ENCODE measurements at regions not wholly inside any gene's neighbourhood (a gene's known extent, or its start where the extent isn't known, plus 50 kb on each side); places are given as distances from the start of the nearest gene placed in this dataset.

DNA sequence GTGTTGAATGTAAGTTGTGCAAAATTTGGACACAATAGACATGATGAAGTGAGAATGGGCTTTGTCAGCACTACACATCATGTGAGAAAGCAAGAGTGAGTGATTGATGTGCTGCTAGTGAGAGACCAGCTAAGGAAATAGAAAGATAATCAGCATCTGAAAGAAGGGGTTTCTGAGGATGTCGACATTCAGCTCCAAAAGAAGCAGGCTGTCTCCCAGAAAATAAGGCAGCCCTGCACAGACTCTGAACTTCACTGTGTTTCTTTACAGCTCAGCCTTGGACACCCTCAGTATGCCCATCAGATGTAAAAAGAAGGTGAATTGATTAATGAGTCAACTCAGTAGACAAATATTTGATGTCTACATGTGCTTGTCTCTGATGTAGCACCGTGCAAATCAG lies 80.8 kb upstream of the ADCY2 start:
- TF ChIP-seq POLR2AphosphoS5 (IDR thresholded peaks at IDR 0.05; ENCODE audit: low read depth, low read length) (no peak), TAF1 (IDR thresholded peaks at IDR 0.05; ENCODE audit: borderline replicate concordance, low read depth, low read length) (no peak), POLR2A (IDR thresholded peaks at IDR 0.05; ENCODE audit: low read depth, low read length) (no peak)
- no peak for DNase-seq (ENCODE audit: insufficient read length)
- FAIRE-seq, result no peak

DNA sequence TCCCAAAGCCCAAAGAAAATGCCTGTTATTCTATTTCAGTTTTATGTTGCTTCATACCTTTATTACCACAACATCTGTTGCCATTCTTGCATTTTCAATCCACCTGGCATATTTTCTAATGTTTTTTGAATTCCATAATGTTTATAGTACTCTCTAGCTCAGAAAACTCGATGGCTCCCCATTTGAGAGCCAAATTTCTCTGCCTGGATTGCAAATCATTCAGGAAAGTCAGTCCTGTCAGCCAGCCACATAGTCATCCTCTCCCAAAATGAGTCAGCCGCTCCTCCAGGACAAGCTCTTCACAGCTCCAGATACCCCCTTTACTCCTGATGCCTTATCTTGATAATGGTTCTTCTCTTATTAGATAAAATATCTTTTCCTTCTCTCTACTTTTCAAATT lies 78.2 kb upstream of the ADCY2 start:
- TF ChIP-seq POLR2A (IDR thresholded peaks at IDR 0.05; ENCODE audit: low read depth, low read length) (no peak), TAF1 (IDR thresholded peaks at IDR 0.05; ENCODE audit: borderline replicate concordance, low read depth, low read length) (no peak), POLR2AphosphoS5 (IDR thresholded peaks at IDR 0.05; ENCODE audit: low read depth, low read length) (no peak)
- DNase-seq (ENCODE audit: insufficient read length), result no peak
- FAIRE-seq, result no peak

GRCh38 chr5:7320701-7321301 lies 75.1 kb upstream of the ADCY2 start:
- no peak for TF ChIP-seq POLR2AphosphoS5 (IDR thresholded peaks at IDR 0.05; ENCODE audit: low read depth, low read length)
- no peak for DNase-seq (ENCODE audit: insufficient read length)
- no peak for FAIRE-seq

GRCh38 chr5:7321724-7322123 lies 74.2 kb upstream of the ADCY2 start:
- no peak for FAIRE-seq
- DNase-seq (ENCODE audit: insufficient read length), result no peak
- TF ChIP-seq TAF1 (IDR thresholded peaks at IDR 0.05; ENCODE audit: borderline replicate concordance, low read depth, low read length), result no peak
- no peak for TF ChIP-seq POLR2A (IDR thresholded peaks at IDR 0.05; ENCODE audit: low read depth, low read length)
- no peak for TF ChIP-seq POLR2AphosphoS5 (IDR thresholded peaks at IDR 0.05; ENCODE audit: low read depth, low read length)

DNA sequence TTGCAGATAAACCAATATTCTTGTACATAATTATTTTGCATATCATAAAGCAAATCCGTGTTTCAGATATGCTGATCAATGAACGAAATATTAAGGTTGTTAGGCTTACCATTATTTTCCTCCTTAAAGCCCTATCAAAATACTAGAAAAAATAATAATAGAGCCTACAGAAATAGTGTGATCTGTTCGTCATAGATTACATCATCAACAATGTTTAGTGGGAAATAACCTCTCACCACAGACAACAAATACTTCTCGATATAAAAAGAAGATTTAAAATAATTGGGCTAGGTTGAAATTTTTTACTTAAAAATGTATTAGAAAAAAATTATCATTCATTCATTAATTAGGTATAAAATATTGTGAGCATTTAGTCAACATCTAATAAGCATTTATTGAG lies 71.0 kb upstream of the ADCY2 start:
- DNase-seq (ENCODE audit: insufficient read length) (no peak), FAIRE-seq (no peak)
- TF ChIP-seq POLR2A (IDR thresholded peaks at IDR 0.05; ENCODE audit: low read depth, low read length), result no peak
- TF ChIP-seq TAF1 (IDR thresholded peaks at IDR 0.05; ENCODE audit: borderline replicate concordance, low read depth, low read length), result no peak
- TF ChIP-seq POLR2AphosphoS5 (IDR thresholded peaks at IDR 0.05; ENCODE audit: low read depth, low read length), result no peak

DNA sequence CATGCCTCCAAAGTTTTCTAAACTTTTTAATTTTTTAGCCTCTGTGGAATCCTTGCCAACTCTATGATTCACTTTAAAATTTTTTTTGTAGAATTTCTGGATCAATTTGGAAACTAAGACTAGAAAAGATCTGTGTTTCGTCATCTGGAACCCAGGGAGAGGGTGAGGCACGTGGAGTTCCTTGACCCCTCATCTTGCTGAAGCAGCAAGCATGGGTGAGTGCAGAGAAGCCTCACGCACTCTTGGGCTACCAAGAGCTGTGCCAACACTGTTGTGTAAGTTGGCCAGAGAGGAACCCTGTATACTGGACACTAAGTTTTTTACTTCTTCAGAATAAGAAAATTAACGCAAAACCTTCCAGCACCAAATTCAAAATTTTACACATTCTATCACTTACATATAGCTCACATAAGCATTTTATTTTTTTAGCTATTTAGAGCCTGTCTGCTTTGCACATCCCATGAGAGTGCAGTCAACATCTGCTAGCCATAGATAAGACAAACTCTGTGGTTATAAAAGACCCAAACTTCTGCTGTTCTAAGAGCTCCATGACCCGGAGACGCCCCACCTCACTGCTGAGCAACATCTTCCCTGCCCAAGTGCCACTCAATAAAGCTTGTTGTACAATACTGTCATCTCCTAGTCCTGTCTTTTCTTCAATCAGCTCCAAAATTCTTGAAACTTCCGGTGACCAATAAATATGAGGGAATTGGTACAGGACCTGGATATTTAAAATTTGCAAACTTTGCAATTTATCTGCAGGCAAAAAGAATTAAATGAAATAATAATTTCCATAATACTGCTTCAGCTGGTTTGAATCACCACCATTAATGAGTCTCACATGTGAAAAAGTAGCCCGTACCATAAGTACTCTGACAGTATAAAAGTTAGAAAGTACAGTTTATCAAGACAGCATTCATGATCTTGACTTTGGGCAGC lies 69.7 kb upstream of the ADCY2 start:
- FAIRE-seq, result no peak
- no peak for DNase-seq (ENCODE audit: insufficient read length)
- no peak for TF ChIP-seq POLR2AphosphoS5 (IDR thresholded peaks at IDR 0.05; ENCODE audit: low read depth, low read length)
- TF ChIP-seq TAF1 (IDR thresholded peaks at IDR 0.05; ENCODE audit: borderline replicate concordance, low read depth, low read length), result no peak
- TF ChIP-seq POLR2A (IDR thresholded peaks at IDR 0.05; ENCODE audit: low read depth, low read length), result no peak

- DNase-seq (ENCODE audit: insufficient read length), result no peak
- FAIRE-seq, result no peak
- no peak for TF ChIP-seq POLR2AphosphoS5 (IDR thresholded peaks at IDR 0.05; ENCODE audit: low read depth, low read length)
- TF ChIP-seq POLR2A (IDR thresholded peaks at IDR 0.05; ENCODE audit: low read depth, low read length), result no peak
- TF ChIP-seq TAF1 (IDR thresholded peaks at IDR 0.05; ENCODE audit: borderline replicate concordance, low read depth, low read length), result no peak
These were observed 66.8 kb upstream of the ADCY2 start for GRCh38 chr5:7329141-7329540.

GRCh38 chr5:7329712-7330111 lies 66.2 kb upstream of the ADCY2 start:
- DNase-seq (ENCODE audit: insufficient read length), result no peak
- TF ChIP-seq TAF1 (IDR thresholded peaks at IDR 0.05; ENCODE audit: borderline replicate concordance, low read depth, low read length) (no peak), POLR2AphosphoS5 (IDR thresholded peaks at IDR 0.05; ENCODE audit: low read depth, low read length) (no peak), POLR2A (IDR thresholded peaks at IDR 0.05; ENCODE audit: low read depth, low read length) (no peak)
- no peak for FAIRE-seq

- DNase-seq (ENCODE audit: insufficient read length) (no peak), FAIRE-seq (no peak)
- TF ChIP-seq POLR2AphosphoS5 (IDR thresholded peaks at IDR 0.05; ENCODE audit: low read depth, low read length) (no peak), TAF1 (IDR thresholded peaks at IDR 0.05; ENCODE audit: borderline replicate concordance, low read depth, low read length) (no peak), POLR2A (IDR thresholded peaks at IDR 0.05; ENCODE audit: low read depth, low read length) (no peak)
These were observed 65.7 kb upstream of the ADCY2 start for GRCh38 chr5:7330256-7330655.

GRCh38 chr5:7331131-7331530 lies 64.8 kb upstream of the ADCY2 start:
- no peak for TF ChIP-seq TAF1 (IDR thresholded peaks at IDR 0.05; ENCODE audit: borderline replicate concordance, low read depth, low read length)
- TF ChIP-seq POLR2AphosphoS5 (IDR thresholded peaks at IDR 0.05; ENCODE audit: low read depth, low read length), result no peak
- TF ChIP-seq POLR2A (IDR thresholded peaks at IDR 0.05; ENCODE audit: low read depth, low read length), result no peak
- FAIRE-seq (no peak), DNase-seq (ENCODE audit: insufficient read length) (no peak)

Measured in GM12892 (cell line).